K562 (cell line): ENCODE measurements at regions not wholly inside any gene's neighbourhood (a gene's known extent, or its start where the extent isn't known, plus 50 kb on each side); places are given as distances from the start of the nearest gene placed in this dataset.

Experiments
- ATAC-seq: fragments of 200-7000 bp; cut with Tn5 transposase; 3 replicates; pipeline ENCODE4 v1.9.1; 2020; ENCODE audit warnings: moderate library complexity
- BruUV-seq: library from RNA; stranded (reverse); fragments of 400-500 nt; replicated peaks from 2 replicates; lab custom pipeline; 2021; lab: Mats Ljungman, UMichigan
- CTCF ChIA-PET: fragments of 300-600 bp; formaldehyde crosslinking; extraction: SDS; loops from one replicate; lab custom pipeline; 2021; ENCODE audit warnings: low intra/inter-chr PET ratio; lab: Yijun Ruan, JAX
- POLR2A ChIA-PET: fragments of 300-600, 350-650 bp; sonication (Branson Sonifier 250); formaldehyde crosslinking; extraction: SDS; loops from one replicate; lab custom pipeline; 2021; ENCODE audit warnings: antibody characterized with exemption, inconsistent platforms; lab: Yijun Ruan, JAX
- DNase-seq, 4 experiments: peaks; one replicate each; pipeline versions ENCODE4 v3.0.0 to v3.0.0-alpha.2; 2011 to 2018; ENCODE audit warnings: low spot score in 3 of 4, mixed read lengths in 3 of 4; ENCODE audit errors: extremely low read depth in 1 of 4
- FAIRE-seq: peaks from 2 replicates; lab custom pipeline; 2011; peaks lifted over from hg19 to GRCh38; lab: Jason Lieb, UNC
- H2AFZ ChIP-seq: 2 replicates; pipeline ENCODE4 v1.6.0; 2011; ENCODE audit warnings: low read depth, low read length, control low read depth, inconsistent platforms
- H3K27ac ChIP-seq: fragments of 200-600 bp; 3 replicates; pipeline ENCODE4 v1.8.0; 2011; ENCODE audit warnings: low read depth, mild to moderate bottlenecking, control low read depth, inconsistent platforms, low read length, moderate library complexity, mixed read lengths; ENCODE audit errors: extremely low read depth
- H3K27me3 ChIP-seq, 2 experiments: fragments of 300-600 bp in 1 of 2; 2 replicates in 1 of 2; 3 replicates in 1 of 2; pipeline versions ENCODE4 v1.6.0 to v1.8.0; 2011; ENCODE audit warnings: inconsistent platforms in 2 of 2, low read length in 2 of 2, mild to moderate bottlenecking in 1 of 2, mixed read lengths in 1 of 2, moderate library complexity in 1 of 2; ENCODE audit not compliant: control insufficient read depth in 2 of 2, insufficient read depth in 2 of 2
- H3K36me3 ChIP-seq: fragments of 300-600 bp; 3 replicates; pipeline ENCODE4 v1.8.0; 2011; ENCODE audit warnings: mild to moderate bottlenecking, low read length, inconsistent platforms; ENCODE audit not compliant: control insufficient read depth, insufficient read depth
- H3K4me1 ChIP-seq, 2 experiments: fragments of 200-600 bp in 1 of 2; replicated peaks in 1 of 2; 2 replicates in 1 of 2; 3 replicates in 1 of 2; pipeline versions ENCODE4 v1.5.1 to v1.8.0; 2011; ENCODE audit warnings: inconsistent platforms in 2 of 2, low read length in 2 of 2, mild to moderate bottlenecking in 1 of 2, mixed read lengths in 1 of 2, moderate library complexity in 1 of 2; ENCODE audit not compliant: control insufficient read depth in 2 of 2, insufficient read depth in 2 of 2
- H3K4me2 ChIP-seq: 2 replicates; pipeline ENCODE4 v1.6.1; 2011; ENCODE audit warnings: low read length, control low read depth, inconsistent platforms, mixed read lengths; ENCODE audit not compliant: insufficient read depth
- H3K4me3 ChIP-seq: fragments of 200-600 bp; sonication (generic), shearing (Covaris generic); 2 replicates; pipeline ENCODE4 v1.5.1; 2016; ENCODE audit warnings: control low read depth, inconsistent platforms
- H3K79me2 ChIP-seq: fragments of 200-600 bp; 3 replicates; pipeline ENCODE4 v1.8.0; 2011; ENCODE audit warnings: low read length, inconsistent platforms; ENCODE audit not compliant: control insufficient read depth, insufficient read depth
- H3K9ac ChIP-seq, 2 experiments: 2 replicates each; pipeline versions ENCODE4 v1.6.0 to v1.6.1; 2011; ENCODE audit warnings: low read depth in 2 of 2, low read length in 2 of 2, control low read depth in 1 of 2, inconsistent platforms in 1 of 2, mild to moderate bottlenecking in 1 of 2, mixed read lengths in 1 of 2; ENCODE audit not compliant: insufficient read depth in 1 of 2
- H3K9me1 ChIP-seq: one replicate; pipeline ENCODE4 v1.6.0; 2011; ENCODE audit warnings: inconsistent platforms, mild to moderate bottlenecking, low read length, moderate library complexity; ENCODE audit not compliant: control insufficient read depth, insufficient read depth
- H3K9me3 ChIP-seq: replicated peaks from 2 replicates; pipeline ENCODE4 v1.5.1; 2011; ENCODE audit warnings: low read depth, low read length, inconsistent platforms; ENCODE audit not compliant: control insufficient read depth, insufficient read depth
- H4K20me1 ChIP-seq: replicated peaks from 2 replicates; pipeline ENCODE4 v1.6.1; 2011; ENCODE audit warnings: low read length, inconsistent platforms, mixed read lengths; ENCODE audit not compliant: control insufficient read depth, insufficient read depth
- ARID2 ChIP-seq: fragments of 450-650 bp; IDR thresholded peaks from 2 replicates; pipeline ENCODE4 v1.6.1; 2017; ENCODE audit warnings: antibody characterized with exemption, mild to moderate bottlenecking
- ARNT ChIP-seq, 2 experiments: fragments of 450-650 bp; IDR thresholded peaks; 2 replicates each; pipeline ENCODE4 v1.6.1; 2016; ENCODE audit warnings: mild to moderate bottlenecking in 1 of 2
- GTF2A2 ChIP-seq: IDR thresholded peaks from 2 replicates; pipeline ENCODE4 v1.6.1; 2016; ENCODE audit warnings: mild to moderate bottlenecking, missing genetic modification characterization, missing compliant biosample characterization
- KLF13 ChIP-seq: fragments of 450-650 bp; IDR thresholded peaks from 2 replicates; pipeline ENCODE4 v1.6.1; 2016; ENCODE audit warnings: missing genetic modification characterization, low read depth, mild to moderate bottlenecking, missing compliant biosample characterization, moderate library complexity, borderline replicate concordance
- NCOA4 ChIP-seq: fragments of 450-650 bp; IDR thresholded peaks from 2 replicates; pipeline ENCODE4 v1.6.1; 2018; ENCODE audit warnings: mild to moderate bottlenecking; ENCODE audit not compliant: partially characterized antibody
- NR3C1 ChIP-seq: sonication (generic); formaldehyde crosslinking; IDR thresholded peaks from 2 replicates; pipeline ENCODE4 v1.8.1; 2022; ENCODE audit warnings: missing genetic modification reagents
- RAD51 ChIP-seq: fragments of 450-650 bp; IDR thresholded peaks from 2 replicates; pipeline ENCODE4 v1.7.1; 2016; ENCODE audit warnings: low read depth, mild to moderate bottlenecking, borderline replicate concordance
- RFX7 ChIP-seq: fragments of 250-450 bp; sonication (Bioruptor Pico); IDR thresholded peaks from 2 replicates; pipeline ENCODE4 v1.5.1; 2021; ENCODE audit warnings: mild to moderate bottlenecking
- SRSF3 ChIP-seq: fragments of 200-400 bp; formaldehyde crosslinking; IDR thresholded peaks from 2 replicates; pipeline ENCODE4 v1.6.1; 2016; ENCODE audit warnings: mild to moderate bottlenecking, low read length, moderate library complexity; ENCODE audit not compliant: insufficient read depth
- TEAD4 ChIP-seq, 2 experiments: sonication (generic) in 1 of 2; formaldehyde crosslinking in 1 of 2; IDR thresholded peaks; 2 replicates each; pipeline versions ENCODE4 v1.6.1 to v1.8.0; 2012 to 2022; ENCODE audit warnings: borderline replicate concordance in 1 of 2, inconsistent platforms in 1 of 2, low read length in 1 of 2, mild to moderate bottlenecking in 1 of 2, missing genetic modification reagents in 1 of 2
- XRCC3 ChIP-seq: fragments of 450-650 bp; IDR thresholded peaks from 2 replicates; pipeline ENCODE4 v1.6.1; 2017; ENCODE audit warnings: mild to moderate bottlenecking, moderate library complexity
- ZC3H4 ChIP-seq: sonication (generic); formaldehyde crosslinking; IDR thresholded peaks from 2 replicates; pipeline ENCODE4 v1.9.0; 2021; ENCODE audit warnings: missing genetic modification reagents, borderline replicate concordance
- ZNF239 ChIP-seq: fragments of 250-450 bp; sonication (Bioruptor Pico); IDR thresholded peaks from 2 replicates; pipeline ENCODE4 v1.4.0; 2020; ENCODE audit warnings: mild to moderate bottlenecking
- ZNF354B ChIP-seq: fragments of 250-450 bp; sonication (Bioruptor Pico); IDR thresholded peaks from 2 replicates; pipeline ENCODE4 v1.4.0; 2020
- ZNF436 ChIP-seq: fragments of 250-450, 450-650 bp; sonication (Bioruptor Pico); formaldehyde crosslinking; IDR thresholded peaks from 2 replicates; pipeline ENCODE4 v1.7.0; 2020; ENCODE audit warnings: mild to moderate bottlenecking
- WGBS: fragments of 100-300 bp; shearing (Covaris generic); methylation state at CpG from one replicate; pipeline ENCODE4 v1.1.6; 2016; ENCODE audit warnings: low coverage, mixed read lengths; ENCODE audit not compliant: insufficient coverage; ENCODE audit errors: missing lambda C conversion rate; 5-methylcytosine and 5-hydroxymethylcytosine counted together
- in situ Hi-C: fragments of 300-500 bp; cut with MboI; formaldehyde crosslinking; loops from 4 replicates; pipeline ENCODE4 v1.15.0; 2018; ENCODE audit warnings: inconsistent platforms, mixed read lengths
- intact Hi-C: fragments of 100-400 bp; cut with micrococcal nuclease; formaldehyde crosslinking; loops from 2 replicates; pipeline ENCODE4 v1.14.2; 2022
- TF ChIP-seq, protein P1 (sequence below): fragments of 250-450 bp; sonication (Bioruptor Pico); IDR thresholded peaks from 2 replicates; pipeline ENCODE4 v1.5.0; 2021; ENCODE audit warnings: mild to moderate bottlenecking, borderline replicate concordance
- TF ChIP-seq, protein P2 (sequence below): sonication (generic); formaldehyde crosslinking; IDR thresholded peaks from 2 replicates; pipeline ENCODE4 v1.8.1; 2022; ENCODE audit warnings: missing genetic modification reagents

DNA sequence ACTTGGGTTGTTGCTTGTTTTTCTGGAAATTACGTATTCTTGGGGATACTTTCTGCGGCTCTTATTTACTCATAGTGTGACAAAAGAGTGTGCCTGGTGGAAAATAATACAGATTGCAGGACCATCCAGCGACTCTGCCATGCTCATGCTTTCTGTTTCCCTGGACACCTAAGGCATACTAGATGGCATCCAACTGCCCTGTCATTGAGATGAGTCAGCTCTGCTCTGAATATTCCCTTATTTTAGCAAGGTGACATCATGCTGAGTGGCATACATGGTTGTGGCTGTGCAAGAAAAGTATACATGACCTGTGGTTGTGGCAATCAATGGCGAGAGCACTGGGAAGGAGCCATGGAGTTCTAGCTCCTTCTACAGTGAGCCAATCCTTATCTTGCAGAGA is 471.0 kb downstream of the TMEM182 start:
- no peak for DNase-seq
- Histone ChIP-seq H3K36me3 (no peaks in the 10 kb centered on the region), H3K27me3 (no peaks in the 10 kb centered on the region), H3K79me2 (no peaks in the 10 kb centered on the region), H3K9me1 (no peaks in the 10 kb centered on the region), H3K4me2 (no peak overlapping the region), H3K27ac (no peak overlapping the region), H2AFZ (no peak overlapping the region), H3K4me1 (no peaks in the 10 kb centered on the region), H4K20me1 (no peaks in the 10 kb centered on the region), H3K9me3 (no peaks in the 10 kb centered on the region), H3K4me3 (no peak overlapping the region), H3K9ac (no peak overlapping the region)
- intact Hi-C loops = no loop called here
- no peak for TF ChIP-seq ZC3H4 (CRISPR knock-in tag)
- TF ChIP-seq SRSF3 = no peak
- no peak for TF ChIP-seq KLF13 (tag)
- no peak for TF ChIP-seq TEAD4 (IDR thresholded peaks at IDR 0.05; ENCODE audit: low read length)
- no peak for TF ChIP-seq TEAD4 (CRISPR knock-in tag; IDR thresholded peaks at IDR 0.05; ENCODE audit: borderline replicate concordance)
- TF ChIP-seq, protein P1, sequence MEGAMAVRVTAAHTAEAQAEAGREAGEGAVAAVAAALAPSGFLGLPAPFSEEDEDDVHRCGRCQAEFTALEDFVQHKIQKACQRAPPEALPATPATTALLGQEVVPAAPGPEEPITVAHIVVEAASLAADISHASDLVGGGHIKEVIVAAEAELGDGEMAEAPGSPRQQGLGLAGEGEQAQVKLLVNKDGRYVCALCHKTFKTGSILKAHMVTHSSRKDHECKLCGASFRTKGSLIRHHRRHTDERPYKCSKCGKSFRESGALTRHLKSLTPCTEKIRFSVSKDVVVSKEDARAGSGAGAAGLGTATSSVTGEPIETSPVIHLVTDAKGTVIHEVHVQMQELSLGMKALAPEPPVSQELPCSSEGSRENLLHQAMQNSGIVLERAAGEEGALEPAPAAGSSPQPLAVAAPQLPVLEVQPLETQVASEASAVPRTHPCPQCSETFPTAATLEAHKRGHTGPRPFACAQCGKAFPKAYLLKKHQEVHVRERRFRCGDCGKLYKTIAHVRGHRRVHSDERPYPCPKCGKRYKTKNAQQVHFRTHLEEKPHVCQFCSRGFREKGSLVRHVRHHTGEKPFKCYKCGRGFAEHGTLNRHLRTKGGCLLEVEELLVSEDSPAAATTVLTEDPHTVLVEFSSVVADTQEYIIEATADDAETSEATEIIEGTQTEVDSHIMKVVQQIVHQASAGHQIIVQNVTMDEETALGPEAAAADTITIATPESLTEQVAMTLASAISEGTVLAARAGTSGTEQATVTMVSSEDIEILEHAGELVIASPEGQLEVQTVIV (CRISPR knock-in tag) = no peak
- no peak for TF ChIP-seq RAD51
- no peak for TF ChIP-seq ZNF239
- no peak for TF ChIP-seq ARNT (IDR thresholded peaks at IDR 0.05)
- no peak for TF ChIP-seq GTF2A2 (tag)
- no peak for TF ChIP-seq NR3C1 (CRISPR knock-in tag)
- TF ChIP-seq ZNF436 = no peak
- no peak for TF ChIP-seq ARID2
- no peak for TF ChIP-seq RFX7 (CRISPR knock-in tag)
- TF ChIP-seq NCOA4 = no peak
- TF ChIP-seq, protein P2, sequence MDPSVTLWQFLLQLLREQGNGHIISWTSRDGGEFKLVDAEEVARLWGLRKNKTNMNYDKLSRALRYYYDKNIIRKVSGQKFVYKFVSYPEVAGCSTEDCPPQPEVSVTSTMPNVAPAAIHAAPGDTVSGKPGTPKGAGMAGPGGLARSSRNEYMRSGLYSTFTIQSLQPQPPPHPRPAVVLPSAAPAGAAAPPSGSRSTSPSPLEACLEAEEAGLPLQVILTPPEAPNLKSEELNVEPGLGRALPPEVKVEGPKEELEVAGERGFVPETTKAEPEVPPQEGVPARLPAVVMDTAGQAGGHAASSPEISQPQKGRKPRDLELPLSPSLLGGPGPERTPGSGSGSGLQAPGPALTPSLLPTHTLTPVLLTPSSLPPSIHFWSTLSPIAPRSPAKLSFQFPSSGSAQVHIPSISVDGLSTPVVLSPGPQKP = no peak
- no peak for TF ChIP-seq XRCC3
- no peak for TF ChIP-seq ZNF354B
- no peak for FAIRE-seq
- WGBS = 0% methylated on average over 4 of the region's 4 CpGs
- ChIA-PET POLR2A (interaction anchor here (0.6 kb wide), 1 partner anchor 164 kb away, joined by 4 read pairs; no protein-coding TSS in a partner anchor), CTCF (no interaction called here)
- in situ Hi-C loops = no loop called here
- no TSS peak for BruUV-seq
- no peak for ATAC-seq
